ENCODE measurements at regions not wholly inside any gene's neighbourhood (a gene's known extent, or its start where the extent isn't known, plus 50 kb on each side); places are given as distances from the start of the nearest gene placed in this dataset.

- Histone ChIP-seq H2AFZ (ENCODE audit: low read length) (no peak overlapping the region), H3K36me3 (ENCODE audit: insufficient read depth, low read length) (no peaks in the 10 kb centered on the region), H3K4me1 (ENCODE audit: insufficient read depth, low read length, poor library complexity, severe bottlenecking) (no peaks in the 10 kb centered on the region), H3F3A (ENCODE audit: low read depth) (no peaks in the 10 kb centered on the region), H3K79me2 (ENCODE audit: insufficient read depth, low read length) (no peaks in the 10 kb centered on the region), H3K9me3 (ENCODE audit: insufficient read depth, low read depth, low read length) (no peaks in the 10 kb centered on the region), H3K9me2 (replicated peaks; ENCODE audit: low read depth, low read length) (no peaks in the 10 kb centered on the region), H3K4me2 (ENCODE audit: low read depth, low read length, poor library complexity, severe bottlenecking) (no peak overlapping the region), H3K4me3 (ENCODE audit: low read length, poor library complexity, severe bottlenecking) (no peak overlapping the region), H3K27me3 (ENCODE audit: insufficient read depth, low read length, poor library complexity, severe bottlenecking) (no peaks in the 10 kb centered on the region), H3K9ac (ENCODE audit: low read depth, low read length, poor library complexity, severe bottlenecking) (no peak overlapping the region), H4K20me1 (ENCODE audit: insufficient read depth, low read length, poor library complexity, severe bottlenecking) (no peaks in the 10 kb centered on the region)
- TF ChIP-seq CTCF (conservative IDR thresholded peaks at IDR 0.05; ENCODE audit: low read length) (no peak), EZH2phosphoT487 (IDR thresholded peaks at IDR 0.05; ENCODE audit: borderline replicate concordance) (no peak)
Measured at GRCh38 chr16:80006241-80007215, 406.0 kb upstream of the MAF start.

- H3K79me2 ChIP-seq (ENCODE audit: insufficient read depth, low read length), result no peaks in the 10 kb centered on the region
- H3K36me3 ChIP-seq (ENCODE audit: insufficient read depth, low read length), result no peaks in the 10 kb centered on the region
- no peak overlapping the region for H3K9ac ChIP-seq (ENCODE audit: low read depth, low read length, poor library complexity, severe bottlenecking)
- TF ChIP-seq CTCF (conservative IDR thresholded peaks at IDR 0.05; ENCODE audit: low read length) (no peak), EZH2phosphoT487 (IDR thresholded peaks at IDR 0.05; ENCODE audit: borderline replicate concordance) (no peak)
- H3K4me1 ChIP-seq (ENCODE audit: insufficient read depth, low read length, poor library complexity, severe bottlenecking), result no peaks in the 10 kb centered on the region
- H4K20me1 ChIP-seq (ENCODE audit: insufficient read depth, low read length, poor library complexity, severe bottlenecking), result no peaks in the 10 kb centered on the region
- no peaks in the 10 kb centered on the region for H3K9me3 ChIP-seq (ENCODE audit: insufficient read depth, low read depth, low read length)
- H3K9me2 ChIP-seq (replicated peaks; ENCODE audit: low read depth, low read length), result no peaks in the 10 kb centered on the region
- no peaks in the 10 kb centered on the region for H3F3A ChIP-seq (ENCODE audit: low read depth)
- no peak overlapping the region for H3K4me3 ChIP-seq (ENCODE audit: low read length, poor library complexity, severe bottlenecking)
- no peak overlapping the region for H3K4me2 ChIP-seq (ENCODE audit: low read depth, low read length, poor library complexity, severe bottlenecking)
- no peak overlapping the region for H2AFZ ChIP-seq (ENCODE audit: low read length)
- H3K27me3 ChIP-seq (ENCODE audit: insufficient read depth, low read length, poor library complexity, severe bottlenecking), result no peaks in the 10 kb centered on the region
Measured at GRCh38 chr16:80004113-80004512, 403.6 kb upstream of the MAF start.

- H3K79me2 ChIP-seq (ENCODE audit: insufficient read depth, low read length), result no peaks in the 10 kb centered on the region
- no peak overlapping the region for H3K9ac ChIP-seq (ENCODE audit: low read depth, low read length, poor library complexity, severe bottlenecking)
- no peaks in the 10 kb centered on the region for H3K9me3 ChIP-seq (ENCODE audit: insufficient read depth, low read depth, low read length)
- H3K36me3 ChIP-seq (ENCODE audit: insufficient read depth, low read length), result no peaks in the 10 kb centered on the region
- H3F3A ChIP-seq (ENCODE audit: low read depth), result no peaks in the 10 kb centered on the region
- H3K4me3 ChIP-seq (ENCODE audit: low read length, poor library complexity, severe bottlenecking), result no peak overlapping the region
- no peaks in the 10 kb centered on the region for H3K9me2 ChIP-seq (replicated peaks; ENCODE audit: low read depth, low read length)
- TF ChIP-seq EZH2phosphoT487 (IDR thresholded peaks at IDR 0.05; ENCODE audit: borderline replicate concordance) (no peak), CTCF (conservative IDR thresholded peaks at IDR 0.05; ENCODE audit: low read length) (no peak)
- H3K4me2 ChIP-seq (ENCODE audit: low read depth, low read length, poor library complexity, severe bottlenecking), result no peak overlapping the region
- no peaks in the 10 kb centered on the region for H3K4me1 ChIP-seq (ENCODE audit: insufficient read depth, low read length, poor library complexity, severe bottlenecking)
- H2AFZ ChIP-seq (ENCODE audit: low read length), result no peak overlapping the region
- H3K27me3 ChIP-seq (ENCODE audit: insufficient read depth, low read length, poor library complexity, severe bottlenecking), result no peaks in the 10 kb centered on the region
- H4K20me1 ChIP-seq (ENCODE audit: insufficient read depth, low read length, poor library complexity, severe bottlenecking), result no peaks in the 10 kb centered on the region
Measured at GRCh38 chr16:80002261-80002660, 401.7 kb upstream of the MAF start.
